Activated naive CD8-positive, alpha-beta T cell treated with anti-CD3 and anti-CD28 coated beads, Interleukin-2, amount 50 U/mL, for 24 hours (primary cell): ENCODE measurements at regions not wholly inside any gene's neighbourhood (a gene's known extent, or its start where the extent isn't known, plus 50 kb on each side); places are given as distances from the start of the nearest gene placed in this dataset.

ENCODE experiments used
- ATAC-seq: fragments of 150-1000 bp; cut with Tn5 transposase; one replicate; pipeline ENCODE4 v1.10.0; 2021
- DNase-seq: peaks from one replicate; pipeline ENCODE4 v3.0.0; 2021
- H3K27ac Mint-ChIP-seq: one replicate; pipeline ENCODE4 v1.8.0; 2021; ENCODE audit warnings: mild to moderate bottlenecking, mixed read lengths
- H3K27me3 Mint-ChIP-seq: one replicate; pipeline ENCODE4 v1.8.0; 2021; ENCODE audit warnings: mixed read lengths
- H3K36me3 Mint-ChIP-seq: one replicate; pipeline ENCODE4 v1.8.0; 2021; ENCODE audit warnings: low read depth, mixed read lengths
- H3K4me1 Mint-ChIP-seq: one replicate; pipeline ENCODE4 v1.8.0; 2021; ENCODE audit warnings: mixed read lengths
- H3K4me3 Mint-ChIP-seq: one replicate; pipeline ENCODE4 v1.8.0; 2021; ENCODE audit warnings: mild to moderate bottlenecking, moderate library complexity, mixed read lengths
- H3K9me3 Mint-ChIP-seq: one replicate; pipeline ENCODE4 v1.8.0; 2021; ENCODE audit warnings: mixed read lengths

- Mint-ChIP-seq H3K4me3 (no peak overlapping the region), H3K27ac (no peak overlapping the region), H3K27me3 (no peaks in the 10 kb centered on the region), H3K9me3 (no peaks in the 10 kb centered on the region), H3K4me1 (no peaks in the 10 kb centered on the region), H3K36me3 (no peaks in the 10 kb centered on the region)
- ATAC-seq (no peak), DNase-seq (no peak)
Observed at GRCh38 chr18:71529703-71530303, 1014.3 kb downstream of the CBLN2 start.

GRCh38 chr18:71523483-71524435 lies 1020.4 kb downstream of the CBLN2 start:
- ATAC-seq = no peak
- DNase-seq = no peak
- Mint-ChIP-seq H3K9me3 (no peaks in the 10 kb centered on the region), H3K27ac (no peak overlapping the region), H3K27me3 (no peaks in the 10 kb centered on the region), H3K36me3 (no peaks in the 10 kb centered on the region), H3K4me1 (no peaks in the 10 kb centered on the region), H3K4me3 (no peak overlapping the region)

- Mint-ChIP-seq H3K36me3 (no peaks in the 10 kb centered on the region), H3K4me1 (no peaks in the 10 kb centered on the region), H3K4me3 (no peak overlapping the region), H3K27me3 (no peaks in the 10 kb centered on the region), H3K9me3 (peaks cover 15% of the 10 kb centered on the region), H3K27ac (no peak overlapping the region)
- no peak for ATAC-seq
- no peak for DNase-seq
Observed at GRCh38 chr18:71505526-71505925, 1038.6 kb downstream of the CBLN2 start.

GRCh38 chr18:71503222-71503621 lies 1040.9 kb downstream of the CBLN2 start:
- peaks cover 15% of the 10 kb centered on the region for H3K9me3 Mint-ChIP-seq
- no peak for ATAC-seq
- H3K4me1 Mint-ChIP-seq = no peaks in the 10 kb centered on the region
- no peak overlapping the region for H3K27ac Mint-ChIP-seq
- H3K27me3 Mint-ChIP-seq = no peaks in the 10 kb centered on the region
- DNase-seq = no peak
- H3K36me3 Mint-ChIP-seq = no peaks in the 10 kb centered on the region
- H3K4me3 Mint-ChIP-seq = no peak overlapping the region

- Mint-ChIP-seq H3K27me3 (no peaks in the 10 kb centered on the region), H3K4me3 (no peak overlapping the region), H3K9me3 (no peaks in the 10 kb centered on the region), H3K4me1 (no peaks in the 10 kb centered on the region), H3K27ac (no peak overlapping the region), H3K36me3 (no peaks in the 10 kb centered on the region)
- DNase-seq (no peak), ATAC-seq (no peak)
Observed at GRCh38 chr18:71485611-71486010, 1058.5 kb downstream of the CBLN2 start.

- DNase-seq = no peak
- no peak overlapping the region for H3K4me3 Mint-ChIP-seq
- no peak for ATAC-seq
- no peaks in the 10 kb centered on the region for H3K36me3 Mint-ChIP-seq
- H3K27me3 Mint-ChIP-seq = no peaks in the 10 kb centered on the region
- no peak overlapping the region for H3K27ac Mint-ChIP-seq
- H3K4me1 Mint-ChIP-seq = no peaks in the 10 kb centered on the region
- H3K9me3 Mint-ChIP-seq = peaks cover 7% of the 10 kb centered on the region
Observed at GRCh38 chr18:71471963-71472725, 1072.0 kb downstream of the CBLN2 start.

- DNase-seq (no peak), ATAC-seq (no peak)
- Mint-ChIP-seq H3K4me3 (no peak overlapping the region), H3K4me1 (no peaks in the 10 kb centered on the region), H3K9me3 (no peaks in the 10 kb centered on the region), H3K36me3 (no peaks in the 10 kb centered on the region), H3K27ac (no peak overlapping the region), H3K27me3 (no peaks in the 10 kb centered on the region)
Observed at GRCh38 chr18:71456206-71456605, 1087.9 kb downstream of the CBLN2 start.

GRCh38 chr18:71450257-71450656 lies 1093.9 kb downstream of the CBLN2 start:
- no peaks in the 10 kb centered on the region for H3K4me1 Mint-ChIP-seq
- no peaks in the 10 kb centered on the region for H3K9me3 Mint-ChIP-seq
- DNase-seq = no peak
- no peak overlapping the region for H3K4me3 Mint-ChIP-seq
- H3K27me3 Mint-ChIP-seq = no peaks in the 10 kb centered on the region
- H3K27ac Mint-ChIP-seq = no peak overlapping the region
- H3K36me3 Mint-ChIP-seq = no peaks in the 10 kb centered on the region
- no peak for ATAC-seq

GRCh38 chr18:71443706-71444480 lies 1100.2 kb downstream of the CBLN2 start:
- Mint-ChIP-seq H3K27ac (no peak overlapping the region), H3K9me3 (peaks cover 5% of the 10 kb centered on the region)
- ATAC-seq = no peak

GRCh38 chr18:71442731-71443141 lies 1101.4 kb downstream of the CBLN2 start:
- Mint-ChIP-seq H3K4me3 (no peak overlapping the region), H3K27ac (no peak overlapping the region), H3K36me3 (no peaks in the 10 kb centered on the region), H3K27me3 (no peaks in the 10 kb centered on the region), H3K4me1 (no peaks in the 10 kb centered on the region), H3K9me3 (peaks cover 5% of the 10 kb centered on the region)
- DNase-seq (no peak), ATAC-seq (no peak)

More at GRCh38 chr18:71443706-71444480, 1100.2 kb downstream of the CBLN2 start:
- Mint-ChIP-seq H3K36me3 (no peaks in the 10 kb centered on the region), H3K27me3 (no peaks in the 10 kb centered on the region), H3K4me3 (no peak overlapping the region), H3K4me1 (no peaks in the 10 kb centered on the region)
- DNase-seq = no peak

GRCh38 chr18:71441156-71441555 lies 1103.0 kb downstream of the CBLN2 start:
- peaks cover 5% of the 10 kb centered on the region for H3K9me3 Mint-ChIP-seq
- DNase-seq = no peak
- H3K36me3 Mint-ChIP-seq = no peaks in the 10 kb centered on the region
- H3K4me1 Mint-ChIP-seq = no peaks in the 10 kb centered on the region
- H3K27ac Mint-ChIP-seq = no peak overlapping the region
- H3K27me3 Mint-ChIP-seq = no peaks in the 10 kb centered on the region
- H3K4me3 Mint-ChIP-seq = no peak overlapping the region
- no peak for ATAC-seq

- no peak overlapping the region for H3K4me3 Mint-ChIP-seq
- H3K9me3 Mint-ChIP-seq = no peaks in the 10 kb centered on the region
- no peak overlapping the region for H3K27ac Mint-ChIP-seq
- DNase-seq (no peak), ATAC-seq (no peak)
- no peaks in the 10 kb centered on the region for H3K36me3 Mint-ChIP-seq
- H3K27me3 Mint-ChIP-seq = no peaks in the 10 kb centered on the region
- H3K4me1 Mint-ChIP-seq = no peaks in the 10 kb centered on the region
Observed at GRCh38 chr18:71437511-71437910, 1106.6 kb downstream of the CBLN2 start.

GRCh38 chr18:71433373-71433772 lies 1110.8 kb downstream of the CBLN2 start:
- H3K27me3 Mint-ChIP-seq = no peaks in the 10 kb centered on the region
- H3K27ac Mint-ChIP-seq = no peak overlapping the region
- no peak for DNase-seq
- no peaks in the 10 kb centered on the region for H3K36me3 Mint-ChIP-seq
- H3K4me3 Mint-ChIP-seq = no peak overlapping the region
- H3K4me1 Mint-ChIP-seq = no peaks in the 10 kb centered on the region
- no peaks in the 10 kb centered on the region for H3K9me3 Mint-ChIP-seq
- ATAC-seq = no peak

- Mint-ChIP-seq H3K36me3 (no peaks in the 10 kb centered on the region), H3K27me3 (no peaks in the 10 kb centered on the region), H3K9me3 (no peaks in the 10 kb centered on the region), H3K4me1 (no peaks in the 10 kb centered on the region), H3K27ac (no peak overlapping the region), H3K4me3 (no peak overlapping the region)
- ATAC-seq (no peak), DNase-seq (no peak)
Observed at GRCh38 chr18:71431689-71432088, 1112.5 kb downstream of the CBLN2 start.
